NB4 (cell line): ENCODE measurements at regions not wholly inside any gene's neighbourhood (a gene's known extent, or its start where the extent isn't known, plus 50 kb on each side); places are given as distances from the start of the nearest gene placed in this dataset.

ENCODE experiments used
- DNase-seq: peaks from one replicate; pipeline ENCODE4 v3.0.0; 2010; ENCODE audit warnings: low read depth
- H3K4me3 ChIP-seq: one replicate; pipeline ENCODE4 v1.5.1; 2011; ENCODE audit warnings: mild to moderate bottlenecking, low read depth, low read length, moderate library complexity
- CTCF ChIP-seq: IDR thresholded peaks from one replicate; pipeline ENCODE4 v1.5.1; 2012; ENCODE audit warnings: low read depth, low read length
- MAX ChIP-seq: IDR thresholded peaks from 2 replicates; pipeline ENCODE4 v1.6.1; 2011; ENCODE audit warnings: low read depth, low read length
- MYC ChIP-seq: IDR thresholded peaks from 2 replicates; pipeline ENCODE4 v1.6.1; 2011; ENCODE audit warnings: low read depth, low read length
- POLR2A ChIP-seq: IDR thresholded peaks from 2 replicates; pipeline ENCODE4 v1.6.1; 2011; ENCODE audit warnings: mild to moderate bottlenecking; ENCODE audit not compliant: insufficient read length; ENCODE audit errors: extremely low read depth

- no peak for DNase-seq
- H3K4me3 ChIP-seq: no peak overlapping the region
- TF ChIP-seq MAX: no peak
- no peak for TF ChIP-seq CTCF
- TF ChIP-seq MYC: no peak
- no peak for TF ChIP-seq POLR2A
Observed at GRCh38 chr10:105986912-105987635, 1177.4 kb downstream of the SORCS1 start.

- no peak for DNase-seq
- TF ChIP-seq MAX: no peak
- no peak for TF ChIP-seq CTCF
- TF ChIP-seq MYC: no peak
- TF ChIP-seq POLR2A: no peak
- no peak overlapping the region for H3K4me3 ChIP-seq
Observed at GRCh38 chr10:105986486-105986885, 1178.0 kb downstream of the SORCS1 start.

- no peak for DNase-seq
- no peak for TF ChIP-seq CTCF
- no peak for TF ChIP-seq MAX
- no peak for TF ChIP-seq MYC
- no peak for TF ChIP-seq POLR2A
- H3K4me3 ChIP-seq: no peak overlapping the region
Observed at GRCh38 chr10:105982735-105983134, 1181.8 kb downstream of the SORCS1 start.

- no peak for DNase-seq
- TF ChIP-seq CTCF (no peak), MAX (no peak), MYC (no peak), POLR2A (no peak)
- no peak overlapping the region for H3K4me3 ChIP-seq
Observed at GRCh38 chr10:105981679-105982078, 1182.8 kb downstream of the SORCS1 start.

- no peak overlapping the region for H3K4me3 ChIP-seq
- TF ChIP-seq POLR2A: no peak
- TF ChIP-seq CTCF: peak; percentile 35
- DNase-seq: peak; percentile 17
Observed at GRCh38 chr10:105974803-105975456, 1189.6 kb downstream of the SORCS1 start.
